ENCODE measurements at regions not wholly inside any gene's neighbourhood (a gene's known extent, or its start where the extent isn't known, plus 50 kb on each side); places are given as distances from the start of the nearest gene placed in this dataset.

GRCh38 chr2:41605311-41605710 lies 442.5 kb upstream of the PKDCC start:
- TF ChIP-seq POLR2AphosphoS5 (IDR thresholded peaks at IDR 0.05; ENCODE audit: low read length) (no peak), MXI1 (IDR thresholded peaks at IDR 0.05; ENCODE audit: low read depth, low read length) (no peak), CEBPB (IDR thresholded peaks at IDR 0.05; ENCODE audit: borderline replicate concordance in 1 of 2, low read depth in 2 of 2, low read length in 2 of 2) (no peak), JUND (IDR thresholded peaks at IDR 0.05; ENCODE audit: low read depth, low read length) (no peak), PBX3 (IDR thresholded peaks at IDR 0.05; ENCODE audit: insufficient replicate concordance, low read depth, low read length) (no peak), ESRRA (IDR thresholded peaks at IDR 0.05; ENCODE audit: low read length) (no peak), CTCF (IDR thresholded peaks at IDR 0.05 in 2 of 3, conservative IDR thresholded peaks at IDR 0.05 in 1 of 3; ENCODE audit: control insufficient read depth in 2 of 3, extremely low read depth in 1 of 3, insufficient read depth in 1 of 3, low read depth in 3 of 3, low read length in 3 of 3) (no peak), POLR2A (IDR thresholded peaks at IDR 0.05; ENCODE audit: low read depth, low read length) (no peak), NFIC (IDR thresholded peaks at IDR 0.05; ENCODE audit: low read depth, low read length) (no peak), FOS (IDR thresholded peaks at IDR 0.05; ENCODE audit: borderline replicate concordance, extremely low read depth, insufficient read length) (no peak), BRCA1 (IDR thresholded peaks at IDR 0.05; ENCODE audit: low read depth, low read length) (no peak)

All from GM12878 (cell line).